ENCODE measurements at regions not wholly inside any gene's neighbourhood (a gene's known extent, or its start where the extent isn't known, plus 50 kb on each side); places are given as distances from the start of the nearest gene placed in this dataset.
A peak's percentile ranks its signal among the peaks of the same experiment; 100 is the strongest.

DNA sequence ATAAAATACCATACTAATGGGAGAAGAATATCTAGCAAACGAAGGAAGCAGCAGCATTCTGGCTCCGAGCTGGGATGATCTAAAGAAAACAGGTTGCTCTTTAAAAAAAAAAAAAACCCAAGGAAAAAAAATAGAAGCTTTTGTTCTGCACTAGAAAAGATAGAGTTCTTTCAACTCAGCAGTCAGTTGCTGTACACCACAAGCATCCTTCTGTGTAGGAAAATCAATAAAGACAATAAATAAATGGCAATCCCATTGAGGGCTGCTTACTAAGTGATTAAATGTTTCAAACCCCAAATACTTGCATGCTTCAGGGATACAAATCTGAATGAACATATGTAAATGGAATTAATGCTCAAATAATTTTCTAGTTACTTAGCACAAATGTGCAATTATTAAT, 207.1 kb downstream of the TEX36 start:
- H3K4me3 ChIP-seq (ENCODE audit: low read length), result no peak overlapping the region
- H3K27me3 ChIP-seq (ENCODE audit: insufficient read depth, low read length), result no peaks in the 10 kb centered on the region

DNA sequence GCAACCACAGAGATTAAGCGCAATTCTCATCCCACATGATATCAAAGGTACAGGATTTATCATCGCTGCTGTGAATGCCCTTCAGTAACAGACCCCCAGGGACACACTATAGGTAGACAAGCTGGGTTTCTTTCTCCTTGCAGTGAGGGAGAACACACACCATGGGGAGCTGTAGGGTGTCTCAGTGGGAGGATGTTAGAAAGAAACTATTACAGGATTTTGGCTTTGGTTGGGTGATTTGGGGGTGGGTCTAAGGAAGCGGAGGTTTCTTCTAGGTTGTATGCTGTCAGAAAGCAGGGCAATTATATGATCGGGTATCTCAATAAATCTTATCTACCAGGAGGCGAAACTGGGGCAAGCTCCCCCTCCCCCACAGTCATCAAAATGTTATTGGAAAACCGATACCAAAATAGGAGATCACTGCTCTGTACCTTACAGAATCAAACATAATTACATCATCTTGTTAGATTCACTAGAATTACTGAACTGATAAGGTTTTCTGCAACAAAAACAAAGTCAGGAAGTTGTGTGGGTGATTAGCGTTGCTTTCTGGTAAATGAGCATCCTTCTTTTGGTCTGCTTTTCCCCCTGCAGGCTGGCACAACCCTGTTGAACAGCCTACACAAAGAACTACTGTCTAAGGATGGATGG, 209.7 kb downstream of the TEX36 start:
- H3K9ac ChIP-seq (ENCODE audit: low read depth, low read length), result no peak overlapping the region
- no peak overlapping the region for H3K27ac ChIP-seq (ENCODE audit: low read length)
- H3K36me3 ChIP-seq (ENCODE audit: insufficient read depth, low read depth, low read length), result no peaks in the 10 kb centered on the region
- H3K4me3 ChIP-seq (ENCODE audit: low read length), result no peak overlapping the region
- H3K4me1 ChIP-seq (ENCODE audit: insufficient read depth, low read length), result no peaks in the 10 kb centered on the region
- H3K9me3 ChIP-seq (ENCODE audit: insufficient read depth, low read depth, low read length), result no peaks in the 10 kb centered on the region
- H3K27me3 ChIP-seq (ENCODE audit: insufficient read depth, low read length), result no peaks in the 10 kb centered on the region

More for the DNA sequence above, 207.1 kb downstream of the TEX36 start:
- Histone ChIP-seq H3K9me3 (ENCODE audit: insufficient read depth, low read depth, low read length) (no peaks in the 10 kb centered on the region), H3K36me3 (ENCODE audit: insufficient read depth, low read depth, low read length) (no peaks in the 10 kb centered on the region), H3K9ac (ENCODE audit: low read depth, low read length) (no peak overlapping the region), H3K4me1 (ENCODE audit: insufficient read depth, low read length) (no peaks in the 10 kb centered on the region), H3K27ac (ENCODE audit: low read length) (no peak overlapping the region)

GRCh38 chr10:125472010-125472607, 210.9 kb downstream of the TEX36 start:
- H3K27ac ChIP-seq (ENCODE audit: low read length), result no peak overlapping the region
- no peak overlapping the region for H3K9ac ChIP-seq (ENCODE audit: low read depth, low read length)
- no peaks in the 10 kb centered on the region for H3K9me3 ChIP-seq (ENCODE audit: insufficient read depth, low read depth, low read length)
- H3K4me3 ChIP-seq (ENCODE audit: low read length), result no peak overlapping the region
- no peaks in the 10 kb centered on the region for H3K36me3 ChIP-seq (ENCODE audit: insufficient read depth, low read depth, low read length)
- no peaks in the 10 kb centered on the region for H3K27me3 ChIP-seq (ENCODE audit: insufficient read depth, low read length)
- no peaks in the 10 kb centered on the region for H3K4me1 ChIP-seq (ENCODE audit: insufficient read depth, low read length)

DNA sequence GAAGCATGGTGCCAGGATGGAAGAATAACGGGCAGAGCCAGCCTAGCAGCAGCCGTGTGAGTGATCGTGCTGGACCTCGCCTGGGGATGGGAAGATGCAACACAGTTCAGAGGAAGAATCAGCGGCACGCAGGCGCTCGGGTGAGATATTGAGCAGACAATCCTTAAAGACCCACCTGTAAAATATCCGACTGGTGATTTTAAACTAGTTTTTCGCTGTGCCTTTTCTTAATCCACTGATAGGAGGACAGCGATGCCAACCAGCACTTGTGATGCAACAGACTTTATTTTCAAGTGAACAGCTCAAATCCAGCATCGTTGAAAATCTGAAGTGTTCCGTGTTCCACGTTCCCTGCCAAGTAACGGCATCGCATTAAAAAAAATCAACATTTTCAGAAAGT, 214.7 kb downstream of the TEX36 start:
- Histone ChIP-seq H3K36me3 (ENCODE audit: insufficient read depth, low read depth, low read length) (no peaks in the 10 kb centered on the region), H3K4me3 (ENCODE audit: low read length) (no peak overlapping the region), H3K4me1 (ENCODE audit: insufficient read depth, low read length) (no peaks in the 10 kb centered on the region), H3K27me3 (ENCODE audit: insufficient read depth, low read length) (no peaks in the 10 kb centered on the region), H3K9ac (ENCODE audit: low read depth, low read length) (no peak overlapping the region), H3K9me3 (ENCODE audit: insufficient read depth, low read depth, low read length) (no peaks in the 10 kb centered on the region), H3K27ac (ENCODE audit: low read length) (no peak overlapping the region)

DNA sequence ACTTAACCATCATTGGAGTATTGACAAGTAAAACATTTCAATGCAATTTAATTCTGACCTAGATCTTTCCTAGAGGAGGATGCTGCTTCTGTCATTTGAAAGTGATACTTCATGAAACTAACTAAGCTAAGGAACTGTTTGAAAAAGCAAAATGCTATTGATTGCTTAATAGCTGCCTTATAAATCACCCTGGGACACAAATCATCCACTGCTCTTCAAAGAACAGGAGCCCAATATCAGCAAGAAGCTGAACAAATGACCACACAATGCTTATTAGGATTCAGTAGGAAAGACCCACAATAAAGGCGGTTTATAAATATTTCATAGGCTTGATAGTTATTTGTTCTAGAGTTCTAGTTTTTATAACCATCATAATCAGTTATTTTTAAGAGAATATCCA, 216.3 kb downstream of the TEX36 start:
- no peaks in the 10 kb centered on the region for H3K27me3 ChIP-seq (ENCODE audit: insufficient read depth, low read length)
- H3K9ac ChIP-seq (ENCODE audit: low read depth, low read length), result no peak overlapping the region
- H3K27ac ChIP-seq (ENCODE audit: low read length), result no peak overlapping the region
- no peaks in the 10 kb centered on the region for H3K9me3 ChIP-seq (ENCODE audit: insufficient read depth, low read depth, low read length)
- no peak overlapping the region for H3K4me3 ChIP-seq (ENCODE audit: low read length)
- H3K4me1 ChIP-seq (ENCODE audit: insufficient read depth, low read length), result no peaks in the 10 kb centered on the region
- H3K36me3 ChIP-seq (ENCODE audit: insufficient read depth, low read depth, low read length), result no peaks in the 10 kb centered on the region

- Histone ChIP-seq H3K9me3 (ENCODE audit: insufficient read depth, low read depth, low read length) (no peaks in the 10 kb centered on the region), H3K36me3 (ENCODE audit: insufficient read depth, low read depth, low read length) (no peaks in the 10 kb centered on the region), H3K9ac (ENCODE audit: low read depth, low read length) (no peak overlapping the region), H3K4me1 (ENCODE audit: insufficient read depth, low read length) (no peaks in the 10 kb centered on the region), H3K4me3 (ENCODE audit: low read length) (no peak overlapping the region), H3K27ac (ENCODE audit: low read length) (no peak overlapping the region), H3K27me3 (ENCODE audit: insufficient read depth, low read length) (peaks cover under 1% of the 10 kb centered on the region; the same call in 1 of the 2 replicates)
Observed at GRCh38 chr10:125462845-125463244, 220.1 kb downstream of the TEX36 start.

- Histone ChIP-seq H3K4me3 (ENCODE audit: low read length) (no peak overlapping the region), H3K27me3 (ENCODE audit: insufficient read depth, low read length) (peaks cover 7% of the 10 kb centered on the region), H3K36me3 (ENCODE audit: insufficient read depth, low read depth, low read length) (no peaks in the 10 kb centered on the region), H3K4me1 (ENCODE audit: insufficient read depth, low read length) (peaks cover 12% of the 10 kb centered on the region), H3K27ac (ENCODE audit: low read length) (no peak overlapping the region), H3K9me3 (ENCODE audit: insufficient read depth, low read depth, low read length) (no peaks in the 10 kb centered on the region), H3K9ac (ENCODE audit: low read depth, low read length) (no peak overlapping the region)
Observed at GRCh38 chr10:125460326-125460725, 222.6 kb downstream of the TEX36 start.

DNA sequence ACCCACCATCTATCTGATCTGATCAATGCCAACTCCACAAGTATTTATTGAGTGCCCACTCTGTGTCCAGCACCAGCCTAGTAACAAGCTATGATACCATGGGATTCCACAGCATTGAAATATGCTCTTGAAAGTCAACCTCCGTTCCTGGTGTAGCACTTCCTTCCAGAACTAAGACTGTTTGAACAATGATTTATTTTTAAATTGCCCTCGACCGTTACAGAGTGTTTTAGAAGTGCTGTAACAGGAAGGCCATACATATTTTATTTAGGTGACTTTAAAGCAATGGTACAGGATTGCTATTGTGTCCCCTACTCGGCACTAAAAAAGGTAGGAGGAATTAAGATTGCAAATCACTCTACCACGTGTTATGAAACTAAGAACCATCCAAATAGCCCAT, 225.6 kb downstream of the TEX36 start:
- Histone ChIP-seq H3K27me3 (ENCODE audit: insufficient read depth, low read length) (peaks cover 7% of the 10 kb centered on the region), H3K36me3 (ENCODE audit: insufficient read depth, low read depth, low read length) (no peaks in the 10 kb centered on the region), H3K27ac (ENCODE audit: low read length) (no peak overlapping the region), H3K9me3 (ENCODE audit: insufficient read depth, low read depth, low read length) (no peaks in the 10 kb centered on the region), H3K9ac (ENCODE audit: low read depth, low read length) (no peak overlapping the region), H3K4me3 (ENCODE audit: low read length) (no peak overlapping the region), H3K4me1 (ENCODE audit: insufficient read depth, low read length) (peaks cover 18% of the 10 kb centered on the region)

DNA sequence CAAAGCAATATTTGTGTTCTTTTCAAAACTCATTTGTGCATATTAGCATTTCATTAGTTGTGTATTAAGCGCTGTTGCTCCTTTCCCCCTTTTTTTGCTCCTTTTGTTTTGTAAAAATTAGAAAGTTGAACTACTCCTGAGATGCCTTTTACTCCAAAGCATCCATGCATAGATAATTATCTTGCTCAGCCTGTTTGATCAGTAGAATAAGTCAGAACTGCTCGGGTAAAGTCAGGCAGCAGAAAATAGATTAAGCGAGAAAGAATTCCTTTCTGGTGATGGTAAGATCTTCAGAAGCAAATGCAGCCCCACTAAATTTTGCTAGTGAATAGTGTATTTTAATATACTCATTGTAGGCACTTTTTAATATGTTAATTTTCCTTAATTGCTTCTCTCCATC, 227.1 kb downstream of the TEX36 start:
- Histone ChIP-seq H3K27ac (ENCODE audit: low read length) (no peak overlapping the region), H3K27me3 (ENCODE audit: insufficient read depth, low read length) (peaks cover 7% of the 10 kb centered on the region), H3K4me1 (ENCODE audit: insufficient read depth, low read length) (peaks cover 18% of the 10 kb centered on the region), H3K9ac (ENCODE audit: low read depth, low read length) (0 out of 2 replicates have a peak overlapping the region, but pooled peaks have one; percentile 7), H3K9me3 (ENCODE audit: insufficient read depth, low read depth, low read length) (no peaks in the 10 kb centered on the region), H3K4me3 (ENCODE audit: low read length) (peak overlapping the region; percentile 27), H3K36me3 (ENCODE audit: insufficient read depth, low read depth, low read length) (no peaks in the 10 kb centered on the region)

GRCh38 chr10:125455431-125455830, 227.5 kb downstream of the TEX36 start:
- Histone ChIP-seq H3K27ac (ENCODE audit: low read length) (no peak overlapping the region), H3K4me3 (ENCODE audit: low read length) (peak overlapping the region; percentile 27), H3K9ac (ENCODE audit: low read depth, low read length) (no peak overlapping the region)

DNA sequence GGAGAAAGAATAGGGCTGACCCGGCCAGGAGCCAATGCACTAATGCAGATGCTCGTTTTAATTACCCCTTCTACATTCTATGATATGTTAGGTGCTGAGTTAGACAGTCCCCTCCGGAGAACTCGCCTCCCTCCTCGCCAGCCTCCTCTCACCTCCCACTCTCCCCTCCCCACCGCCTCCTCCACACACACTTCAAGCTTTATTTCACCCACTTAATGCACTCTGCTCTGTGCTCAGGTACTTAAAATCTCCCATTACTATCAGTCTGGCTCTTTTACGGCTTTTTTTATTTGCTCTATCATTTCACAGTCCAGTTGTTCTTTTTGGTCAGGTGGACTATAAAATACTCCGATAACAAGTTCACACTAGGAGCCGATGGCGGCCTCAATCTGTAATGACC, 231.6 kb downstream of the TEX36 start:
- peaks cover 14% of the 10 kb centered on the region for H3K4me1 ChIP-seq (ENCODE audit: insufficient read depth, low read length)
- H3K9me3 ChIP-seq (ENCODE audit: insufficient read depth, low read depth, low read length), result no peaks in the 10 kb centered on the region
- H3K27ac ChIP-seq (ENCODE audit: low read length), result no peak overlapping the region
- no peak overlapping the region for H3K4me3 ChIP-seq (ENCODE audit: low read length)
- H3K9ac ChIP-seq (ENCODE audit: low read depth, low read length), result no peak overlapping the region
- no peaks in the 10 kb centered on the region for H3K27me3 ChIP-seq (ENCODE audit: insufficient read depth, low read length)
- no peaks in the 10 kb centered on the region for H3K36me3 ChIP-seq (ENCODE audit: insufficient read depth, low read depth, low read length)

More at GRCh38 chr10:125455431-125455830, 227.5 kb downstream of the TEX36 start:
- Histone ChIP-seq H3K36me3 (ENCODE audit: insufficient read depth, low read depth, low read length) (no peaks in the 10 kb centered on the region), H3K9me3 (ENCODE audit: insufficient read depth, low read depth, low read length) (no peaks in the 10 kb centered on the region), H3K4me1 (ENCODE audit: insufficient read depth, low read length) (peaks cover 18% of the 10 kb centered on the region), H3K27me3 (ENCODE audit: insufficient read depth, low read length) (peaks cover 7% of the 10 kb centered on the region)

DNA sequence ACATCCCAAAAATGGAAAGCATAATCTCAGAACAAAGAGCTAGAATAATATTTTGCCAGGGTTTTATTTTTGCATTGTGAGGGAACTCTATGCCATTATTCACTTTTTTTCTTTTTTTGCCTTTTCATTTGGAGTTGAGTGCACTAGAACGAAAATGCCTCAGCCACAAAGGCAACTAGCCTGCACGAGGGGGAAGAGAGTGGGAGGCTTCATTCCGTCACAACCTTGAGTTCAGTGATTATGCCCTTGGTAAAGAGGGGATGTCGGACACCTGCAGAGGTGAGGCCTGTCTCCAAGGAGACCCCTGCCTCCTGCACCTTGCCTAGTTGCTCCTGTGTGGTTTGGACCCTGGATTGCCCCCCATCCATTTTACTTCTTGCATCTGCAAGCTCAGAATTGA, 232.7 kb downstream of the TEX36 start:
- H3K9me3 ChIP-seq (ENCODE audit: insufficient read depth, low read depth, low read length), result no peaks in the 10 kb centered on the region
- H3K4me3 ChIP-seq (ENCODE audit: low read length), result no peak overlapping the region
- no peaks in the 10 kb centered on the region for H3K36me3 ChIP-seq (ENCODE audit: insufficient read depth, low read depth, low read length)
- H3K9ac ChIP-seq (ENCODE audit: low read depth, low read length), result no peak overlapping the region
- peaks cover 4% of the 10 kb centered on the region; the same call in 1 of the 2 replicates for H3K4me1 ChIP-seq (ENCODE audit: insufficient read depth, low read length)
- H3K27me3 ChIP-seq (ENCODE audit: insufficient read depth, low read length), result no peaks in the 10 kb centered on the region
- no peak overlapping the region for H3K27ac ChIP-seq (ENCODE audit: low read length)

Data from iPS-20b (cell line).